ENCODE measurements at regions not wholly inside any gene's neighbourhood (a gene's known extent, or its start where the extent isn't known, plus 50 kb on each side); places are given as distances from the start of the nearest gene placed in this dataset.

DNA sequence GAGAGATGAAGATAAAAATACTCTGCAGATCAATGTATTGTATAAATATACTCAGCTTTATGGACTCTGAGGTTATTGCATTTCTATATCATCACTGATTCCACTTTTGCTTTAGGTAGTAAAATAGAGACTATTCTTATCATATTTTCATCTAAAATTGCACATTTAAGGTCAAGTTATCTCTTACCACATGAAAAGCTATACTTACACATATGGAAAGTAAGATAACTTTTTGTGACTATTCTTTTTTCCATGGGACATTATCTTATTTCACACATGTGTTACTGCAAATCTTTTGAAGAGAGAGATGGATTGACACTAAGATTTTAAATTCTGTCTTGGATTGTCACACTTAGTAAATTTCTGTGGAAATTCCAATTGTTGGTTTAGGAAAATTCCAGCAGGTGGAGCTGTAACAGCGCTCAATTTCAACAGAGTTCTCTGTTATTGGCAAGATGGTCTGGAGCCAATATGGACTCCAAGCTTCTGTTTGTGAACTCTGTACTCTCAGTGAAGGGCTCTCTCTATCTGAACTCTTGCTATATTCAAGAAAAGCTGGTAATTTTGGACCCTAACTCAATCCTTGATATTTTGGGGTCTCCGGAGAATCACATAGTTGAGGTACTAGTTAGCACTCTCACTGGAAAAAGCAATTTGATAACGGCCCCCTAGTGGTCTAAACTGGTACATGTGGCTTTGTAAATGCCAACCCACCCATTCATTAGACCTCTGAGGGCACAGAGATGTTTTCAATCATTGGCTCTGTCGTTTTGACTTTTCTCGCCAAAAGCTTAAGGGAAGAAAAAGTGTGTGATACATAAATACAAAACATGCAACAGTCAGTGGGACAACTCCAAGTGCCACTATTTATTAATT is 429.7 kb downstream of the ETS1 start:
- TF ChIP-seq, protein P1, sequence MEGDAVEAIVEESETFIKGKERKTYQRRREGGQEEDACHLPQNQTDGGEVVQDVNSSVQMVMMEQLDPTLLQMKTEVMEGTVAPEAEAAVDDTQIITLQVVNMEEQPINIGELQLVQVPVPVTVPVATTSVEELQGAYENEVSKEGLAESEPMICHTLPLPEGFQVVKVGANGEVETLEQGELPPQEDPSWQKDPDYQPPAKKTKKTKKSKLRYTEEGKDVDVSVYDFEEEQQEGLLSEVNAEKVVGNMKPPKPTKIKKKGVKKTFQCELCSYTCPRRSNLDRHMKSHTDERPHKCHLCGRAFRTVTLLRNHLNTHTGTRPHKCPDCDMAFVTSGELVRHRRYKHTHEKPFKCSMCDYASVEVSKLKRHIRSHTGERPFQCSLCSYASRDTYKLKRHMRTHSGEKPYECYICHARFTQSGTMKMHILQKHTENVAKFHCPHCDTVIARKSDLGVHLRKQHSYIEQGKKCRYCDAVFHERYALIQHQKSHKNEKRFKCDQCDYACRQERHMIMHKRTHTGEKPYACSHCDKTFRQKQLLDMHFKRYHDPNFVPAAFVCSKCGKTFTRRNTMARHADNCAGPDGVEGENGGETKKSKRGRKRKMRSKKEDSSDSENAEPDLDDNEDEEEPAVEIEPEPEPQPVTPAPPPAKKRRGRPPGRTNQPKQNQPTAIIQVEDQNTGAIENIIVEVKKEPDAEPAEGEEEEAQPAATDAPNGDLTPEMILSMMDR (conservative IDR thresholded peaks at IDR 0.05 in 1 of 2, IDR thresholded peaks at IDR 0.05 in 1 of 2; ENCODE audit: extremely low read depth in 1 of 2, insufficient read depth in 1 of 2, low read depth in 1 of 2, low read length in 2 of 2) = peak; percentile 73 to 76
- no peak for TF ChIP-seq EZH2 (IDR thresholded peaks at IDR 0.05; ENCODE audit: borderline replicate concordance, low read length)
